ENCODE measurements at regions not wholly inside any gene's neighbourhood (a gene's known extent, or its start where the extent isn't known, plus 50 kb on each side); places are given as distances from the start of the nearest gene placed in this dataset.

GRCh38 chr12:77294016-77294415, 228.6 kb upstream of the E2F7 start:
- Histone ChIP-seq H3K14ac (ENCODE audit: low read length) (no peak overlapping the region), H3K36me3 (ENCODE audit: control insufficient read depth in 1 of 2, insufficient read depth in 2 of 2, low read length in 2 of 2) (no peaks in the 10 kb centered on the region), H2AK5ac (ENCODE audit: low read length) (no peak overlapping the region), H4K91ac (ENCODE audit: low read depth, low read length) (no peak overlapping the region), H2BK120ac (ENCODE audit: insufficient read depth, low read length, poor library complexity) (no peak overlapping the region), H4K8ac (ENCODE audit: low read depth, low read length) (no peak overlapping the region), H2BK12ac (ENCODE audit: low read length) (no peak overlapping the region), H3K23ac (ENCODE audit: low read length) (no peak overlapping the region), H3K27ac (ENCODE audit: low read depth, low read length) (no peak overlapping the region), H3K27me3 (ENCODE audit: insufficient read depth, low read length) (no peaks in the 10 kb centered on the region), H4K12ac (ENCODE audit: low read depth, low read length) (no peak overlapping the region), H3K9me3 (ENCODE audit: insufficient read depth, low read depth, low read length) (no peaks in the 10 kb centered on the region), H2AFZ (ENCODE audit: insufficient read depth, low read length, poor library complexity) (no peak overlapping the region), H3K79me1 (ENCODE audit: low read length) (no peaks in the 10 kb centered on the region), H2BK5ac (ENCODE audit: low read depth, low read length, poor library complexity) (no peak overlapping the region), H3K18ac (ENCODE audit: low read length) (no peak overlapping the region), H3K79me2 (ENCODE audit: control insufficient read depth, insufficient read depth, low read length, poor library complexity) (no peaks in the 10 kb centered on the region), H3K4ac (ENCODE audit: low read depth, low read length) (no peak overlapping the region), H3K9ac (ENCODE audit: low read length) (no peak overlapping the region), H3K4me3 (ENCODE audit: low read depth, low read length) (no peak overlapping the region), H3K4me1 (ENCODE audit: control insufficient read depth in 1 of 2, insufficient read depth in 2 of 2, low read length in 2 of 2) (no peaks in the 10 kb centered on the region), H3K4me2 (ENCODE audit: low read length) (no peak overlapping the region)
- DNase-seq: no peak
- no CpG with 5 or more reads among the region's 1 CpG for WGBS (ENCODE audit: extremely low coverage, insufficient coverage, insufficient read length)

- H2AK5ac ChIP-seq (ENCODE audit: low read length): no peak overlapping the region
- DNase-seq: no peak
- H4K12ac ChIP-seq (ENCODE audit: low read depth, low read length): no peak overlapping the region
- H3K23ac ChIP-seq (ENCODE audit: low read length): no peak overlapping the region
- H3K79me1 ChIP-seq (ENCODE audit: low read length): no peaks in the 10 kb centered on the region
- no peaks in the 10 kb centered on the region for H3K4me1 ChIP-seq (ENCODE audit: control insufficient read depth in 1 of 2, insufficient read depth in 2 of 2, low read length in 2 of 2)
- H3K4me2 ChIP-seq (ENCODE audit: low read length): no peak overlapping the region
- no peak overlapping the region for H2AFZ ChIP-seq (ENCODE audit: insufficient read depth, low read length, poor library complexity)
- H2BK12ac ChIP-seq (ENCODE audit: low read length): no peak overlapping the region
- no peak overlapping the region for H4K8ac ChIP-seq (ENCODE audit: low read depth, low read length)
- H3K4ac ChIP-seq (ENCODE audit: low read depth, low read length): no peak overlapping the region
- no peaks in the 10 kb centered on the region for H3K79me2 ChIP-seq (ENCODE audit: control insufficient read depth, insufficient read depth, low read length, poor library complexity)
- H4K91ac ChIP-seq (ENCODE audit: low read depth, low read length): no peak overlapping the region
- H3K9ac ChIP-seq (ENCODE audit: low read length): no peak overlapping the region
- H3K36me3 ChIP-seq (ENCODE audit: control insufficient read depth in 1 of 2, insufficient read depth in 2 of 2, low read length in 2 of 2): no peaks in the 10 kb centered on the region
- H2BK5ac ChIP-seq (ENCODE audit: low read depth, low read length, poor library complexity): no peak overlapping the region
- no peak overlapping the region for H3K14ac ChIP-seq (ENCODE audit: low read length)
- no peaks in the 10 kb centered on the region for H3K27me3 ChIP-seq (ENCODE audit: insufficient read depth, low read length)
- H2BK120ac ChIP-seq (ENCODE audit: insufficient read depth, low read length, poor library complexity): no peak overlapping the region
- no peak overlapping the region for H3K4me3 ChIP-seq (ENCODE audit: low read depth, low read length)
- H3K18ac ChIP-seq (ENCODE audit: low read length): no peak overlapping the region
- WGBS (ENCODE audit: extremely low coverage, insufficient coverage, insufficient read length): no CpG with 5 or more reads among the region's 1 CpG
- H3K9me3 ChIP-seq (ENCODE audit: insufficient read depth, low read depth, low read length): no peaks in the 10 kb centered on the region
- H3K27ac ChIP-seq (ENCODE audit: low read depth, low read length): no peak overlapping the region
These were observed 209.6 kb upstream of the E2F7 start for GRCh38 chr12:77274926-77275325.

GRCh38 chr12:77273898-77274297, 208.5 kb upstream of the E2F7 start:
- H3K4ac ChIP-seq (ENCODE audit: low read depth, low read length): no peak overlapping the region
- H2BK12ac ChIP-seq (ENCODE audit: low read length): no peak overlapping the region
- H3K9me3 ChIP-seq (ENCODE audit: insufficient read depth, low read depth, low read length): no peaks in the 10 kb centered on the region
- WGBS (ENCODE audit: extremely low coverage, insufficient coverage, insufficient read length): no CpG with 5 or more reads among the region's 1 CpG
- H2BK5ac ChIP-seq (ENCODE audit: low read depth, low read length, poor library complexity): no peak overlapping the region
- H2BK120ac ChIP-seq (ENCODE audit: insufficient read depth, low read length, poor library complexity): no peak overlapping the region
- DNase-seq: no peak
- no peak overlapping the region for H3K4me2 ChIP-seq (ENCODE audit: low read length)
- H4K12ac ChIP-seq (ENCODE audit: low read depth, low read length): no peak overlapping the region
- H3K9ac ChIP-seq (ENCODE audit: low read length): no peak overlapping the region
- H4K91ac ChIP-seq (ENCODE audit: low read depth, low read length): no peak overlapping the region
- H3K4me3 ChIP-seq (ENCODE audit: low read depth, low read length): no peak overlapping the region
- H3K27ac ChIP-seq (ENCODE audit: low read depth, low read length): no peak overlapping the region
- H4K8ac ChIP-seq (ENCODE audit: low read depth, low read length): no peak overlapping the region
- no peak overlapping the region for H3K23ac ChIP-seq (ENCODE audit: low read length)
- H3K14ac ChIP-seq (ENCODE audit: low read length): no peak overlapping the region
- H2AK5ac ChIP-seq (ENCODE audit: low read length): no peak overlapping the region
- no peaks in the 10 kb centered on the region for H3K4me1 ChIP-seq (ENCODE audit: control insufficient read depth in 1 of 2, insufficient read depth in 2 of 2, low read length in 2 of 2)
- no peaks in the 10 kb centered on the region for H3K27me3 ChIP-seq (ENCODE audit: insufficient read depth, low read length)
- no peaks in the 10 kb centered on the region for H3K36me3 ChIP-seq (ENCODE audit: control insufficient read depth in 1 of 2, insufficient read depth in 2 of 2, low read length in 2 of 2)
- H3K18ac ChIP-seq (ENCODE audit: low read length): no peak overlapping the region
- H3K79me1 ChIP-seq (ENCODE audit: low read length): no peaks in the 10 kb centered on the region
- H3K79me2 ChIP-seq (ENCODE audit: control insufficient read depth, insufficient read depth, low read length, poor library complexity): no peaks in the 10 kb centered on the region
- no peak overlapping the region for H2AFZ ChIP-seq (ENCODE audit: insufficient read depth, low read length, poor library complexity)

- Histone ChIP-seq H3K27ac (ENCODE audit: low read depth, low read length) (no peak overlapping the region), H3K79me1 (ENCODE audit: low read length) (no peaks in the 10 kb centered on the region), H2BK5ac (ENCODE audit: low read depth, low read length, poor library complexity) (no peak overlapping the region), H4K12ac (ENCODE audit: low read depth, low read length) (no peak overlapping the region), H2BK120ac (ENCODE audit: insufficient read depth, low read length, poor library complexity) (no peak overlapping the region), H2BK12ac (ENCODE audit: low read length) (no peak overlapping the region), H3K14ac (ENCODE audit: low read length) (no peak overlapping the region), H4K91ac (ENCODE audit: low read depth, low read length) (no peak overlapping the region), H3K36me3 (ENCODE audit: control insufficient read depth in 1 of 2, insufficient read depth in 2 of 2, low read length in 2 of 2) (no peaks in the 10 kb centered on the region), H3K4me3 (ENCODE audit: low read depth, low read length) (no peak overlapping the region), H3K18ac (ENCODE audit: low read length) (no peak overlapping the region), H4K8ac (ENCODE audit: low read depth, low read length) (no peak overlapping the region), H3K4ac (ENCODE audit: low read depth, low read length) (no peak overlapping the region), H3K9me3 (ENCODE audit: insufficient read depth, low read depth, low read length) (peaks cover 1% of the 10 kb centered on the region), H2AFZ (ENCODE audit: insufficient read depth, low read length, poor library complexity) (no peak overlapping the region), H3K9ac (ENCODE audit: low read length) (no peak overlapping the region), H3K27me3 (ENCODE audit: insufficient read depth, low read length) (no peaks in the 10 kb centered on the region), H3K4me2 (ENCODE audit: low read length) (no peak overlapping the region), H3K23ac (ENCODE audit: low read length) (no peak overlapping the region), H2AK5ac (ENCODE audit: low read length) (no peak overlapping the region), H3K79me2 (ENCODE audit: control insufficient read depth, insufficient read depth, low read length, poor library complexity) (no peaks in the 10 kb centered on the region), H3K4me1 (ENCODE audit: control insufficient read depth in 1 of 2, insufficient read depth in 2 of 2, low read length in 2 of 2) (no peaks in the 10 kb centered on the region)
- no CpG with 5 or more reads among the region's 1 CpG for WGBS (ENCODE audit: extremely low coverage, insufficient coverage, insufficient read length)
- no peak for DNase-seq
These were observed 191.6 kb upstream of the E2F7 start for GRCh38 chr12:77256956-77257355.
